GM23338 (cell line): ENCODE measurements at regions not wholly inside any gene's neighbourhood (a gene's known extent, or its start where the extent isn't known, plus 50 kb on each side); places are given as distances from the start of the nearest gene placed in this dataset.

Source experiments
- ATAC-seq: fragments of 200-7000 bp; cut with Tn5 transposase; 3 replicates; pipeline ENCODE4 v1.9.1; 2020
- DNase-seq: peaks from one replicate; pipeline ENCODE4 v3.0.0-alpha.2; 2015; ENCODE audit warnings: low spot score
- H2AFZ ChIP-seq: fragments of 200-600 bp; sonication (generic); 2 replicates; pipeline ENCODE4 v1.8.0; 2016; ENCODE audit warnings: antibody characterized with exemption, mild to moderate bottlenecking, moderate library complexity
- H3F3A ChIP-seq: fragments of 200-600 bp; sonication (generic); replicated peaks from 2 replicates; pipeline ENCODE4 v1.8.0; 2017; ENCODE audit warnings: antibody characterized with exemption, mixed run types, low read depth
- H3K27ac ChIP-seq: fragments of 200-600 bp; sonication (generic); 2 replicates; pipeline ENCODE4 v1.6.1; 2016; ENCODE audit warnings: low read depth
- H3K27me3 ChIP-seq: fragments of 200-600 bp; sonication (generic); 2 replicates; pipeline ENCODE4 v1.8.0; 2016; ENCODE audit warnings: mild to moderate bottlenecking, mixed run types, moderate library complexity; ENCODE audit not compliant: insufficient read depth
- H3K36me3 ChIP-seq: fragments of 200-600 bp; sonication (generic); 2 replicates; pipeline ENCODE4 v1.8.0; 2016; ENCODE audit warnings: mild to moderate bottlenecking; ENCODE audit not compliant: insufficient read depth
- H3K4me1 ChIP-seq: fragments of 200-600 bp; sonication (generic); 2 replicates; pipeline ENCODE4 v1.8.0; 2016; ENCODE audit warnings: mild to moderate bottlenecking, moderate library complexity; ENCODE audit not compliant: insufficient read depth
- H3K4me2 ChIP-seq: fragments of 200-600 bp; sonication (generic); 2 replicates; pipeline ENCODE4 v1.7.1; 2017; ENCODE audit warnings: mixed run types
- H3K4me3 ChIP-seq: fragments of 200-600 bp; sonication (generic); 2 replicates; pipeline ENCODE4 v1.6.1; 2016; ENCODE audit warnings: mixed run types
- H3K79me2 ChIP-seq: fragments of 200-600 bp; sonication (generic); replicated peaks from 2 replicates; pipeline ENCODE4 v1.8.0; 2017; ENCODE audit warnings: mild to moderate bottlenecking; ENCODE audit not compliant: insufficient read depth
- H3K9me2 ChIP-seq: fragments of 200-600 bp; sonication (generic); 2 replicates; pipeline ENCODE4 v1.8.0; 2017; ENCODE audit not compliant: insufficient read depth
- H4K20me1 ChIP-seq: fragments of 200-600 bp; sonication (generic); replicated peaks from 2 replicates; pipeline ENCODE4 v1.8.0; 2017; ENCODE audit warnings: mild to moderate bottlenecking; ENCODE audit not compliant: insufficient read depth
- H3K27ac Mint-ChIP-seq: 2 replicates; pipeline ENCODE4 v1.8.0; 2020; ENCODE audit warnings: inconsistent platforms, mild to moderate bottlenecking, moderate library complexity, mixed read lengths
- H3K27me3 Mint-ChIP-seq: 3 replicates; pipeline ENCODE4 v1.8.0; 2022; ENCODE audit warnings: low read depth, mild to moderate bottlenecking, moderate library complexity, mixed read lengths, inconsistent platforms; ENCODE audit not compliant: insufficient read depth, poor library complexity
- H3K36me3 Mint-ChIP-seq: 3 replicates; pipeline ENCODE4 v1.8.0; 2021; ENCODE audit warnings: low read depth, mild to moderate bottlenecking, inconsistent platforms, moderate library complexity, mixed read lengths
- H3K4me1 Mint-ChIP-seq: 3 replicates; pipeline ENCODE4 v1.8.0; 2020; ENCODE audit warnings: mild to moderate bottlenecking, inconsistent platforms, mixed read lengths
- H3K4me3 Mint-ChIP-seq: 3 replicates; pipeline ENCODE4 v1.8.0; 2021; ENCODE audit warnings: moderate library complexity, mild to moderate bottlenecking, inconsistent platforms, mixed read lengths
- H3K9me3 Mint-ChIP-seq: 3 replicates; pipeline ENCODE4 v1.8.0; 2020; ENCODE audit warnings: moderate library complexity, mild to moderate bottlenecking, inconsistent platforms, mixed read lengths
- EZH2 ChIP-seq: fragments of 200-600 bp; sonication (generic); IDR thresholded peaks from one replicate; pipeline ENCODE4 v1.8.0; 2017; ENCODE audit warnings: antibody characterized with exemption, mild to moderate bottlenecking, low read depth; ENCODE audit not compliant: unreplicated experiment
- STAT1 ChIP-seq: IDR thresholded peaks from one replicate; pipeline ENCODE4 v1.6.1; 2016; ENCODE audit warnings: antibody characterized with exemption; ENCODE audit not compliant: unreplicated experiment
- ZNF462 ChIP-seq: fragments of 250-450 bp; sonication (Bioruptor Pico); IDR thresholded peaks from 2 replicates; pipeline ENCODE4 v1.5.0; 2020; ENCODE audit warnings: mild to moderate bottlenecking, moderate library complexity
- TF ChIP-seq, protein P1 (sequence below): IDR thresholded peaks from 2 replicates; pipeline ENCODE4 v1.6.1; 2016; ENCODE audit warnings: antibody characterized with exemption
- TF ChIP-seq, protein P2 (sequence below), 2 experiments: fragments of 200-600 bp in 1 of 2; sonication (generic) in 1 of 2; conservative IDR thresholded peaks; 2 replicates each; pipeline versions ENCODE4 v1.5.1 to v1.6.1; 2016 to 2017; ENCODE audit warnings: antibody characterized with exemption in 2 of 2, low read depth in 2 of 2, mild to moderate bottlenecking in 2 of 2, moderate library complexity in 1 of 2

DNA sequence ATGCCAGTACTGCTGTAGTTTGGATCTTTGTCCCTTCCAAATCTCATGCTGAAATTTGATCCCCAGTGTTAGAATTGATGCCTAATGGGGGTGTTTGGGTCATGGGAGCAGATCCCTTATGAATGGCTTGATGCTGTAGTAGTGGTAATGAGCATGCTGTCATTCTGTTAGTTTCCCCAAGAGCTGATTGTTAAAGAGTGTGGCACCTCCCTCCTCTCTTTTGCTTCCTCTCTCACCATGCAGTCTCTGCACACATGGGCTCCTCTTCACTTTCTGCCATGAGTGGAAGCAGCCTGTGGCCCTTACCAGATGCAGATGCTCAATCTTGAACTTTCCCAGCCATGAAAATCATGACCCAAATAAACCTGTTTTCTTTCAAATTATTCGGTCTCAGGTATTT, 141.3 kb upstream of the DPPA4 start (continued):
- TF ChIP-seq, protein P1, sequence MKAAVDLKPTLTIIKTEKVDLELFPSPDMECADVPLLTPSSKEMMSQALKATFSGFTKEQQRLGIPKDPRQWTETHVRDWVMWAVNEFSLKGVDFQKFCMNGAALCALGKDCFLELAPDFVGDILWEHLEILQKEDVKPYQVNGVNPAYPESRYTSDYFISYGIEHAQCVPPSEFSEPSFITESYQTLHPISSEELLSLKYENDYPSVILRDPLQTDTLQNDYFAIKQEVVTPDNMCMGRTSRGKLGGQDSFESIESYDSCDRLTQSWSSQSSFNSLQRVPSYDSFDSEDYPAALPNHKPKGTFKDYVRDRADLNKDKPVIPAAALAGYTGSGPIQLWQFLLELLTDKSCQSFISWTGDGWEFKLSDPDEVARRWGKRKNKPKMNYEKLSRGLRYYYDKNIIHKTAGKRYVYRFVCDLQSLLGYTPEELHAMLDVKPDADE = no peak

DNA sequence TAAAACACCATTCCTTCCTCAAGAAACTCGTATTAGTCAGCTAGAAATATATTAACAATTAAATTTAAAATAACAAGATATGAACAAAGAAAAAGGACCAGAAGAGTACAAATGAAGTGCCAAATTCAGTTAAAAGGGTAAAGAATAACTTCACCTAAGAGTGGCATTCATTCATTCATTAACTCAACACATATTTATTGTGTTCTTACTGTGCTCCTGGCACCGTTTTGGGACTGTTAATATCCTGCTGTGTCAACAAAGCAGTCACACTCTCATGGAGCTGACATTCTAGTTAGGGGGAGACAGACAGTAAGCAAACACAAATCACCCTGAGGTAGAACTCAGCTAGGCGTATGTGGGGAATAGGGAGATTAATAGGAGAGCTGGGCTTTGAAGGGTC, 123.6 kb upstream of the DPPA4 start:
- no peak overlapping the region for H3K27ac Mint-ChIP-seq
- Histone ChIP-seq H3K4me1 (no peaks in the 10 kb centered on the region), H3K4me3 (no peak overlapping the region), H3K4me2 (no peak overlapping the region), H3K79me2 (no peaks in the 10 kb centered on the region), H3K27ac (no peak overlapping the region), H2AFZ (no peak overlapping the region), H3K36me3 (no peaks in the 10 kb centered on the region), H3K27me3 (no peaks in the 10 kb centered on the region), H3F3A (no peaks in the 10 kb centered on the region), H3K9me2 (no peaks in the 10 kb centered on the region), H4K20me1 (no peaks in the 10 kb centered on the region)
- H3K9me3 Mint-ChIP-seq = no peaks in the 10 kb centered on the region
- ATAC-seq (no peak), DNase-seq (no peak)
- no peaks in the 10 kb centered on the region for H3K4me1 Mint-ChIP-seq
- H3K27me3 Mint-ChIP-seq = peaks cover 2% of the 10 kb centered on the region
- no peak for TF ChIP-seq EZH2
- TF ChIP-seq STAT1 = no peak
- H3K36me3 Mint-ChIP-seq = no peaks in the 10 kb centered on the region
- H3K4me3 Mint-ChIP-seq = no peak overlapping the region

DNA sequence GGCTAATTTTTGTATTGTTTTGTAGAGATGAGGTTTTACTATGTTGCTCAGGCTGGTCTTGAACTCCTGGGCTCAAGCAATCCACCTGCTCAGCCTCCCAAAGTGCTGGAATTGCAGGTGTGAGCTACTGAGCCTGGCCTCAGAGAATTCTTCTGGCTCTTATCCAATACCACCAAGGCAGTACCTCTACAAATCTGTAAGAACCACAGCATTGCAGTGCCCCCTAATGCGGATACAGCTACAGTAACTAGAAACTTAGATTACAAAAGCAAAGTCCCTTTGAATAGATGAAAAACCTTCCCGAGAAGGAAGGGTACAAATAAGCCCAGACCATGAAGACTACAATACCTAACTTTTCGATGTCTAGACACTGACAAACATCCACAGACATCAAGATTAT, 107.9 kb upstream of the DPPA4 start:
- Histone ChIP-seq H3K27ac (no peak overlapping the region), H3F3A (no peaks in the 10 kb centered on the region), H3K4me3 (no peak overlapping the region), H2AFZ (no peak overlapping the region), H3K4me2 (no peak overlapping the region), H3K9me2 (0 out of 2 replicates have a peak, but pooled peaks cover 2% of the 10 kb centered on the region), H3K4me1 (no peaks in the 10 kb centered on the region), H4K20me1 (no peaks in the 10 kb centered on the region), H3K79me2 (no peaks in the 10 kb centered on the region), H3K27me3 (no peaks in the 10 kb centered on the region), H3K36me3 (no peaks in the 10 kb centered on the region)
- Mint-ChIP-seq H3K27ac (no peak overlapping the region), H3K27me3 (no peaks in the 10 kb centered on the region), H3K36me3 (peaks cover 7% of the 10 kb centered on the region; the same call in 1 of the 3 replicates), H3K9me3 (peaks cover 24% of the 10 kb centered on the region), H3K4me3 (no peak overlapping the region), H3K4me1 (no peaks in the 10 kb centered on the region)
- no peak for ATAC-seq
- DNase-seq = peak; percentile 28
- TF ChIP-seq, protein P2, sequence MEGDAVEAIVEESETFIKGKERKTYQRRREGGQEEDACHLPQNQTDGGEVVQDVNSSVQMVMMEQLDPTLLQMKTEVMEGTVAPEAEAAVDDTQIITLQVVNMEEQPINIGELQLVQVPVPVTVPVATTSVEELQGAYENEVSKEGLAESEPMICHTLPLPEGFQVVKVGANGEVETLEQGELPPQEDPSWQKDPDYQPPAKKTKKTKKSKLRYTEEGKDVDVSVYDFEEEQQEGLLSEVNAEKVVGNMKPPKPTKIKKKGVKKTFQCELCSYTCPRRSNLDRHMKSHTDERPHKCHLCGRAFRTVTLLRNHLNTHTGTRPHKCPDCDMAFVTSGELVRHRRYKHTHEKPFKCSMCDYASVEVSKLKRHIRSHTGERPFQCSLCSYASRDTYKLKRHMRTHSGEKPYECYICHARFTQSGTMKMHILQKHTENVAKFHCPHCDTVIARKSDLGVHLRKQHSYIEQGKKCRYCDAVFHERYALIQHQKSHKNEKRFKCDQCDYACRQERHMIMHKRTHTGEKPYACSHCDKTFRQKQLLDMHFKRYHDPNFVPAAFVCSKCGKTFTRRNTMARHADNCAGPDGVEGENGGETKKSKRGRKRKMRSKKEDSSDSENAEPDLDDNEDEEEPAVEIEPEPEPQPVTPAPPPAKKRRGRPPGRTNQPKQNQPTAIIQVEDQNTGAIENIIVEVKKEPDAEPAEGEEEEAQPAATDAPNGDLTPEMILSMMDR (conservative IDR thresholded peaks at IDR 0.05; ENCODE audit: low read depth in 2 of 2) = peak; percentile 37 to 54
- no peak for TF ChIP-seq ZNF462
